OCI-LY1 (cell line): ENCODE measurements at regions not wholly inside any gene's neighbourhood (a gene's known extent, or its start where the extent isn't known, plus 50 kb on each side); places are given as distances from the start of the nearest gene placed in this dataset.

Experiments
- H2AFZ ChIP-seq: fragments of 200-600 bp; sonication (generic), shearing (Covaris generic); 2 replicates; pipeline ENCODE4 v1.6.0; 2014; ENCODE audit warnings: antibody characterized with exemption, mild to moderate bottlenecking, low read length
- H3F3A ChIP-seq: fragments of 200-600 bp; sonication (generic), shearing (Covaris generic); 2 replicates; pipeline ENCODE4 v1.6.0; 2014; ENCODE audit warnings: mild to moderate bottlenecking, antibody characterized with exemption, low read length, moderate library complexity; ENCODE audit not compliant: insufficient read depth
- H3K27ac ChIP-seq: fragments of 200-600 bp; sonication (generic); 2 replicates; pipeline ENCODE4 v1.5.1; 2014; ENCODE audit warnings: low read length, mixed run types, mild to moderate bottlenecking, low read depth; ENCODE audit not compliant: poor library complexity, severe bottlenecking
- H3K27me3 ChIP-seq: fragments of 200-600 bp; sonication (generic); 2 replicates; pipeline ENCODE4 v1.6.0; 2014; ENCODE audit warnings: antibody characterized with exemption, mild to moderate bottlenecking, low read length, moderate library complexity; ENCODE audit not compliant: insufficient read depth
- H3K36me3 ChIP-seq: fragments of 200-600 bp; sonication (generic); 2 replicates; pipeline ENCODE4 v1.6.1; 2014; ENCODE audit warnings: mild to moderate bottlenecking, antibody characterized with exemption, low read length, moderate library complexity, mixed read lengths; ENCODE audit not compliant: insufficient read depth
- H3K4me1 ChIP-seq: fragments of 200-600 bp; sonication (generic); 2 replicates; pipeline ENCODE4 v1.5.1; 2014; ENCODE audit warnings: mild to moderate bottlenecking, low read length, moderate library complexity; ENCODE audit not compliant: insufficient read depth, severe bottlenecking
- H3K4me2 ChIP-seq: fragments of 200-600 bp; sonication (generic), shearing (Covaris generic); 2 replicates; pipeline ENCODE4 v1.6.1; 2014; ENCODE audit warnings: low read length
- H3K4me3 ChIP-seq: fragments of 200-600 bp; sonication (generic); 2 replicates; pipeline ENCODE4 v1.5.1; 2014; ENCODE audit warnings: low read length, low read depth, mild to moderate bottlenecking, mixed read lengths; ENCODE audit not compliant: poor library complexity, severe bottlenecking
- H3K79me2 ChIP-seq: fragments of 200-600 bp; shearing (Covaris generic); 2 replicates; pipeline ENCODE4 v1.6.1; 2016; ENCODE audit warnings: mixed run types, low read length, mixed read lengths; ENCODE audit not compliant: insufficient read depth
- H3K9ac ChIP-seq: fragments of 200-600 bp; sonication (generic), shearing (Covaris generic); 2 replicates; pipeline ENCODE4 v1.6.1; 2014; ENCODE audit warnings: mild to moderate bottlenecking, low read length, mixed read lengths
- H3K9me2 ChIP-seq: fragments of 200-600 bp; sonication (generic), shearing (Covaris generic); 2 replicates; pipeline ENCODE4 v1.6.1; 2014; ENCODE audit warnings: low read depth, mild to moderate bottlenecking, low read length, mixed read lengths
- H3K9me3 ChIP-seq: fragments of 200-600 bp; shearing (Covaris generic); 2 replicates; pipeline ENCODE4 v1.6.1; 2014; ENCODE audit warnings: low read length, mixed read lengths
- H4K20me1 ChIP-seq: fragments of 200-600 bp; sonication (generic), shearing (Covaris generic); 2 replicates; pipeline ENCODE4 v1.6.0; 2016; ENCODE audit warnings: mild to moderate bottlenecking, low read length; ENCODE audit not compliant: insufficient read depth
- EZH2 ChIP-seq: fragments of 200-600 bp; sonication (generic), shearing (Covaris generic); IDR thresholded peaks from 2 replicates; pipeline ENCODE4 v1.8.0; 2017; ENCODE audit warnings: borderline replicate concordance, mixed run types, mild to moderate bottlenecking, antibody characterized with exemption, low read length, moderate library complexity, mixed read lengths
- TF ChIP-seq, protein P1 (sequence below): fragments of 200-600 bp; sonication (generic), shearing (Covaris generic); IDR thresholded peaks from 2 replicates; pipeline ENCODE4 v1.5.1; 2017; ENCODE audit warnings: mild to moderate bottlenecking, antibody characterized with exemption, low read length, moderate library complexity, mixed read lengths

DNA sequence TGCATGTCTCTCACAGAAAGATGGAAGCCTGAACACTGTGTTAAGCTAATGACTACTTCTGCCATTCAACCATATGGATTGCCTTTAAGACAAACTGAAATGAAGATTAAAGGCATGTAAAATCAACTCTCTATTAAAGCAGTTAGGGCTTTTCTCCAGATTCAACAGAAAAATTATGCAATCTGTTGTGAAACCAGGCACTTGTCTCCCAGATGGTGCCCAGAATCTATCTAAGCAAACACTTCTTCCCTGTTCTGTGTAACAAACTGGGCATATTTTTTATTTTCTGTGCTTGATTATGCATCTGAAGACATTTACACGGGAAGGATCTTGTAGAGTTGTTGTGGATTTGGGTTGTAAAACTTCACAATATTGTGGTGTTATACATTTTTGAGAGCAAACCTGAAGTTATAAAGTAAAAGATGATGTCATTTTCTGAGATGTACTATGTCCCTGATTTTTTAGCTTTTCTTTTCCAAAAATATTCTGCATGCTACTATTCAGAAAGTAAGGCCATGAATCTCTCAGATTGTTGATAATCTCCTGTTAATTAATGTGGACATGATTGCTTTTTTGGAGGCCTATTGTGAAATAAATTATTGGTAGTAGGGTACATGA, 1550.3 kb downstream of the CDH8 start:
- Histone ChIP-seq H3K4me3 (no peak overlapping the region), H3K27ac (no peak overlapping the region), H3K9ac (no peak overlapping the region), H3K4me2 (no peak overlapping the region), H3K9me2 (no peaks in the 10 kb centered on the region), H2AFZ (no peak overlapping the region), H3K27me3 (no peaks in the 10 kb centered on the region), H3K36me3 (no peaks in the 10 kb centered on the region), H3K4me1 (no peaks in the 10 kb centered on the region), H3F3A (no peaks in the 10 kb centered on the region), H3K79me2 (no peaks in the 10 kb centered on the region), H3K9me3 (no peaks in the 10 kb centered on the region), H4K20me1 (no peaks in the 10 kb centered on the region)
- no peak for TF ChIP-seq EZH2
- TF ChIP-seq, protein P1, sequence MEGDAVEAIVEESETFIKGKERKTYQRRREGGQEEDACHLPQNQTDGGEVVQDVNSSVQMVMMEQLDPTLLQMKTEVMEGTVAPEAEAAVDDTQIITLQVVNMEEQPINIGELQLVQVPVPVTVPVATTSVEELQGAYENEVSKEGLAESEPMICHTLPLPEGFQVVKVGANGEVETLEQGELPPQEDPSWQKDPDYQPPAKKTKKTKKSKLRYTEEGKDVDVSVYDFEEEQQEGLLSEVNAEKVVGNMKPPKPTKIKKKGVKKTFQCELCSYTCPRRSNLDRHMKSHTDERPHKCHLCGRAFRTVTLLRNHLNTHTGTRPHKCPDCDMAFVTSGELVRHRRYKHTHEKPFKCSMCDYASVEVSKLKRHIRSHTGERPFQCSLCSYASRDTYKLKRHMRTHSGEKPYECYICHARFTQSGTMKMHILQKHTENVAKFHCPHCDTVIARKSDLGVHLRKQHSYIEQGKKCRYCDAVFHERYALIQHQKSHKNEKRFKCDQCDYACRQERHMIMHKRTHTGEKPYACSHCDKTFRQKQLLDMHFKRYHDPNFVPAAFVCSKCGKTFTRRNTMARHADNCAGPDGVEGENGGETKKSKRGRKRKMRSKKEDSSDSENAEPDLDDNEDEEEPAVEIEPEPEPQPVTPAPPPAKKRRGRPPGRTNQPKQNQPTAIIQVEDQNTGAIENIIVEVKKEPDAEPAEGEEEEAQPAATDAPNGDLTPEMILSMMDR: no peak

- Histone ChIP-seq H3F3A (no peaks in the 10 kb centered on the region), H3K9me2 (no peaks in the 10 kb centered on the region), H3K4me1 (no peaks in the 10 kb centered on the region), H3K27me3 (no peaks in the 10 kb centered on the region), H3K4me3 (no peak overlapping the region), H3K4me2 (no peak overlapping the region), H2AFZ (no peak overlapping the region), H3K9me3 (no peaks in the 10 kb centered on the region), H3K79me2 (no peaks in the 10 kb centered on the region), H3K36me3 (no peaks in the 10 kb centered on the region), H4K20me1 (no peaks in the 10 kb centered on the region), H3K9ac (no peak overlapping the region), H3K27ac (no peak overlapping the region)
- TF ChIP-seq EZH2: no peak
- TF ChIP-seq, protein P1: no peak
Measured at GRCh38 chr16:60484901-60485300, 1551.3 kb downstream of the CDH8 start.

DNA sequence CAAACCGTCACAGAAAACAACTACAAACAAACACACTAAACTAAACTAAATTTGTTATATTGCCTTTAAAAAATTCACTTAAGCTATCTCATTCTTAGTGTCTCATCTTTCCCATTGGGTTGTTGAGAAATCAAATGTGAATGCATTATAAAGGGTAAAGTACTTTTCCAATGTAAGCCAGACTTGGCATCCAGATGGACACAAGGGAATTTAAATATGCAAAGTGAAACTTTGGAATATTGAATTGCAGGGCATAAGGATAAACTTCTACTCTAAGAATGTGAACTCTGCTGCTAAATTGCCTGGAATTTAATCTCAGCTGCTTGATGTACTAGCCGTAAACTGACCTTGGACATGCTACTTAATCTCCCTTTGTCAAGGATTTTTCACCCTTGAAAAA, 1554.6 kb downstream of the CDH8 start:
- H3K9me3 ChIP-seq: no peaks in the 10 kb centered on the region
- no peak overlapping the region for H3K4me3 ChIP-seq
- no peak for TF ChIP-seq EZH2
- TF ChIP-seq, protein P1: no peak
- H3K27ac ChIP-seq: no peak overlapping the region
- H3K4me2 ChIP-seq: no peak overlapping the region
- no peaks in the 10 kb centered on the region for H4K20me1 ChIP-seq
- H3K9me2 ChIP-seq: no peaks in the 10 kb centered on the region
- no peaks in the 10 kb centered on the region for H3F3A ChIP-seq
- H3K9ac ChIP-seq: no peak overlapping the region
- H3K4me1 ChIP-seq: no peaks in the 10 kb centered on the region
- H3K36me3 ChIP-seq: no peaks in the 10 kb centered on the region
- H2AFZ ChIP-seq: no peak overlapping the region
- H3K79me2 ChIP-seq: no peaks in the 10 kb centered on the region
- no peaks in the 10 kb centered on the region for H3K27me3 ChIP-seq
